ENCODE measurements at regions not wholly inside any gene's neighbourhood (a gene's known extent, or its start where the extent isn't known, plus 50 kb on each side); places are given as distances from the start of the nearest gene placed in this dataset.
"Not testable (repeated sequence)": the region's sequence is repeated elsewhere in the genome, so short reads cannot be mapped to it uniquely, and the experiment has no call there.

DNA sequence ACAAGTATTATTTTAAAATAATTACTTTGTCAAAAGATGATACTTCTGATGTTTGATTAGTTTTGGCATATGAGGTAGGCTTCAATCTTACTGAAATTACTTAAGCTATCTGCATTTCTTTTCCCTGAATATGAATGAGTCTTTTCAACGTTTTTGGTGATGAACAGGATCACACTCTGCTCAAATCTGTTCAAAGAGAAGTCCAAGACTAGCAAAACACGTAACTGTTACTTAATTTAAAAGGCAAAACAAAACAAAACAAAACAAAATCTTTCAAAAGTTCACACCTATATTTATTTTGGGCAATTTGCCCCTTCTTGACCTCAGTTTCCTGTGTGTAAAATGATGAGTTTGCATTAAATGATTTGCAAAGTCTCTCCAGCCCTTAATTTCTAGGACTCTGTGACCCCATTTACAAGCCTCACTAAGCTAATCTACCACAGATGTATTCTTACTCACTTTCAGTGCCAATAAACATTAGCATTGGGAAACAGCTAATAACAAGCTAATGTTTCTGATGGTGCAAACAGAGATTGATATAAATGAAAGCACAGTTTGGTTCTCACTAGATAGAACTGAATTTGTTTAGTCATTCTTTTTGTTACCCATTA lies 865.4 kb downstream of the LTN1 start:
- ChIA-PET POLR2A (ENCODE audit: low non-redundant PET) (no interaction called here), CTCF (no interaction called here)
- H3K27ac ChIP-seq, result no peak overlapping the region
- no peak for TF ChIP-seq CTCF (conservative IDR thresholded peaks at IDR 0.05; ENCODE audit: low read depth)
- no peak for DNase-seq (ENCODE audit: low spot score)

DNA sequence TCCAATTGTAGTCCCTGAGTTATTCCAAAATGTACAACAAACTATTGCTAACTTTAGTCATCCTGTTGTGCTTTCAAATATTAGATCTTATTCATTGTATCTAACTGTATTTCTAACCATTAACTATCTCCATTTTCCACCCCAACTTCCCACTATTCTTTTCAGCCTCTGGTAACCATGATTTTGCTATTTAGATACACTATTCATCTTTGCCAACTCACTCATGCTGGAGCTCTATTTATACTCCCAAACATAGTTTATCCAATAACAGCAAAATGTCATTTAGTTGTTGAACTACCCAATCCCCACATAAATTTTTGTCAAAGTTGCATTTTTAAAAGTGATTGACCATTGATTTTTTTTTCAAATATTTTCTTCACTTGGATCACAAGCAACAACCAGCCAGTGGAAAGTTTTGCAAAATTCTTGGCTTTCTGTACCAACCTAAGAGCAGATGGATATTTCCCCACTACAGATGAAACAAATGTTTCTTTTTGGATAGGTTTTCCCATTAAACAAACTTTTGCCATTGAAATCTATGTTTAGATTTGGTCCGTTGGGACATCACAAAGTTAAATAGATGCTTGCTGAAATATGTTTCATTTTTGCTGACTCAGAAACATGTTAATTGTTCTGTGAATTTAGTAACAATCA lies 866.0 kb downstream of the LTN1 start:
- H3K27ac ChIP-seq, result no peak overlapping the region
- TF ChIP-seq CTCF (conservative IDR thresholded peaks at IDR 0.05; ENCODE audit: low read depth), result no peak
- ChIA-PET CTCF (no interaction called here), POLR2A (ENCODE audit: low non-redundant PET) (no interaction called here)
- no peak for DNase-seq (ENCODE audit: low spot score)

GRCh38 chr21:28124541-28124940 lies 868.1 kb downstream of the LTN1 start:
- TF ChIP-seq CTCF (conservative IDR thresholded peaks at IDR 0.05; ENCODE audit: low read depth), result no peak
- ChIA-PET POLR2A (ENCODE audit: low non-redundant PET) (no interaction called here), CTCF (no interaction called here)
- DNase-seq (ENCODE audit: low spot score), result no peak
- no peak overlapping the region for H3K27ac ChIP-seq

- TF ChIP-seq CTCF (conservative IDR thresholded peaks at IDR 0.05; ENCODE audit: low read depth), result no peak
- no peak overlapping the region for H3K27ac ChIP-seq
- ChIA-PET CTCF (no interaction called here), POLR2A (ENCODE audit: low non-redundant PET) (no interaction called here)
- DNase-seq (ENCODE audit: low spot score), result no peak
Observed at GRCh38 chr21:28118570-28118969, 874.1 kb downstream of the LTN1 start.

GRCh38 chr21:28114986-28115385 lies 877.7 kb downstream of the LTN1 start:
- POLR2A ChIA-PET (ENCODE audit: low non-redundant PET); DNase-seq (ENCODE audit: low spot score); H3K27ac ChIP-seq; CTCF ChIA-PET: not testable (repeated sequence)

DNA sequence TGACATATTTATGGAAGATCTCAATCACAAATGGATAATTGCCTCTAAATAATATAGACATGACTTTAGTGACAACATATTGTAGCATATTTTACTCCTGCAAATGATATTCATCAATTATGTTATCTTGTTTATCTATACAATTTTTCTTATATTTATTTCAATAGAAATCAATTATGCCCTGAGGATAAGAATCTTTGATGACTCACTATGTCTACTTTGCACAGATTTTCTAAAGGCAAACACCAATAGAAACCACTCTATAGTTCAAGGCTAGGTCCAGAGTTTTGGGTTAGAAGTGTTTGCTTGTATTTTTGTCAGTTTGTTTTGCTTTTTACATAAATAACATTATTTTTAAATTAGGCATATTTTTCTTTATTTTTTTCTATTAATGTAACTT lies 879.0 kb downstream of the LTN1 start:
- no peak for TF ChIP-seq CTCF (conservative IDR thresholded peaks at IDR 0.05; ENCODE audit: low read depth)
- no peak overlapping the region for H3K27ac ChIP-seq
- DNase-seq (ENCODE audit: low spot score), result no peak
- ChIA-PET CTCF (interaction anchor here (0.7 kb wide), 1 partner anchor 96 kb away, joined by 3 read pairs; no protein-coding TSS in a partner anchor), POLR2A (ENCODE audit: low non-redundant PET) (no interaction called here)

GRCh38 chr21:28112511-28112910 lies 880.2 kb downstream of the LTN1 start:
- CTCF ChIA-PET, result no interaction called here
- DNase-seq (ENCODE audit: low spot score), result no peak
- no peak for TF ChIP-seq CTCF (conservative IDR thresholded peaks at IDR 0.05; ENCODE audit: low read depth)
- POLR2A ChIA-PET (ENCODE audit: low non-redundant PET), result no interaction called here
- no peak overlapping the region for H3K27ac ChIP-seq

Data from RWPE1 (cell line).